HEK293 (cell line): ENCODE measurements at regions not wholly inside any gene's neighbourhood (a gene's known extent, or its start where the extent isn't known, plus 50 kb on each side); places are given as distances from the start of the nearest gene placed in this dataset.

Source experiments
- CTCF ChIA-PET: fragments of 350-600 bp; formaldehyde crosslinking; extraction: SDS; loops from one replicate; lab custom pipeline; 2021; ENCODE audit warnings: antibody characterized with exemption; lab: Yijun Ruan, JAX
- POLR2A ChIA-PET: fragments of 300-600 bp; formaldehyde crosslinking; extraction: SDS; loops from one replicate; lab custom pipeline; 2020; ENCODE audit warnings: antibody characterized with exemption, inconsistent platforms; lab: Yijun Ruan, JAX
- H3K27ac ChIP-seq: fragments of 200-500 bp; sonication (Bioruptor generic); 2 replicates; pipeline ENCODE4 v1.5.1; 2014; ENCODE audit warnings: low read depth, low read length, control low read depth, inconsistent platforms; ENCODE audit errors: extremely low read depth
- H3K36me3 ChIP-seq, 2 experiments: fragments of 200-500 bp in 1 of 2; sonication (Bioruptor generic) in 1 of 2; 1 replicate in 1 of 2; 2 replicates in 1 of 2; pipeline ENCODE4 v1.5.1; 2014 to 2017; ENCODE audit warnings: inconsistent platforms in 2 of 2, low read length in 2 of 2; ENCODE audit not compliant: control insufficient read depth in 2 of 2, insufficient read depth in 1 of 2
- H3K4me1 ChIP-seq: fragments of 200-500 bp; sonication (Bioruptor generic); 2 replicates; pipeline ENCODE4 v1.5.1; 2014; ENCODE audit warnings: mild to moderate bottlenecking, low read length, inconsistent platforms; ENCODE audit not compliant: control insufficient read depth, insufficient read depth
- H3K4me3 ChIP-seq: 2 replicates; pipeline ENCODE4 v1.5.1; 2011; ENCODE audit warnings: low read depth, mild to moderate bottlenecking, control low read depth, low read length, moderate library complexity
- H3K9me3 ChIP-seq: fragments of 200-500 bp; sonication (Bioruptor generic); 2 replicates; pipeline ENCODE4 v1.5.1; 2014; ENCODE audit warnings: low read depth, low read length, inconsistent platforms; ENCODE audit not compliant: control insufficient read depth, insufficient read depth
- BCL11B ChIP-seq: fragments of 450-650 bp; formaldehyde crosslinking; IDR thresholded peaks from 2 replicates; pipeline ENCODE4 v1.5.1; 2016; ENCODE audit warnings: low read depth, missing biosample characterization, missing genetic modification characterization
- EGR2 ChIP-seq: fragments of 450-650 bp; formaldehyde crosslinking; IDR thresholded peaks from 2 replicates; pipeline ENCODE4 v1.5.1; 2016; ENCODE audit warnings: low read depth, missing biosample characterization, missing genetic modification characterization
- GLIS2 ChIP-seq: fragments of 450-650 bp; formaldehyde crosslinking; IDR thresholded peaks from 2 replicates; pipeline ENCODE4 v1.5.1; 2016; ENCODE audit warnings: missing biosample characterization, missing genetic modification characterization
- KLF16 ChIP-seq: fragments of 450-650 bp; formaldehyde crosslinking; IDR thresholded peaks from 2 replicates; pipeline ENCODE4 v1.5.1; 2017; ENCODE audit warnings: missing biosample characterization, missing genetic modification characterization
- SCRT1 ChIP-seq: fragments of 450-650 bp; formaldehyde crosslinking; IDR thresholded peaks from 2 replicates; pipeline ENCODE4 v1.5.1; 2016; ENCODE audit warnings: missing biosample characterization, missing genetic modification characterization, borderline replicate concordance
- ZBTB20 ChIP-seq: fragments of 450-650 bp; formaldehyde crosslinking; IDR thresholded peaks from 2 replicates; pipeline ENCODE4 v1.5.1; 2016; ENCODE audit warnings: missing biosample characterization, missing genetic modification characterization
- ZBTB48 ChIP-seq: fragments of 450-650 bp; formaldehyde crosslinking; IDR thresholded peaks from 2 replicates; pipeline ENCODE4 v1.5.1; 2016; ENCODE audit warnings: missing biosample characterization, missing genetic modification characterization
- ZFP69B ChIP-seq: fragments of 450-650 bp; formaldehyde crosslinking; IDR thresholded peaks from 2 replicates; pipeline ENCODE4 v1.5.1; 2016; ENCODE audit warnings: missing biosample characterization, missing genetic modification characterization
- ZNF112 ChIP-seq: fragments of 450-650 bp; formaldehyde crosslinking; IDR thresholded peaks from 2 replicates; pipeline ENCODE4 v1.5.0; 2017; ENCODE audit warnings: missing biosample characterization, missing genetic modification characterization
- ZNF16 ChIP-seq: fragments of 450-650 bp; formaldehyde crosslinking; IDR thresholded peaks from 2 replicates; pipeline ENCODE4 v1.5.1; 2016; ENCODE audit warnings: low read depth, missing biosample characterization, missing genetic modification characterization
- ZNF335 ChIP-seq: fragments of 450-650 bp; formaldehyde crosslinking; conservative IDR thresholded peaks from 2 replicates; pipeline ENCODE4 v1.5.1; 2016; ENCODE audit warnings: missing biosample characterization, missing genetic modification characterization
- ZNF416 ChIP-seq: fragments of 450-650 bp; formaldehyde crosslinking; IDR thresholded peaks from 2 replicates; pipeline ENCODE4 v1.5.1; 2016; ENCODE audit warnings: missing biosample characterization, missing genetic modification characterization
- ZNF701 ChIP-seq: fragments of 450-650 bp; formaldehyde crosslinking; IDR thresholded peaks from 2 replicates; pipeline ENCODE4 v1.5.1; 2016; ENCODE audit warnings: missing biosample characterization, missing genetic modification characterization
- ZNF776 ChIP-seq: fragments of 450-650 bp; formaldehyde crosslinking; IDR thresholded peaks from 2 replicates; pipeline ENCODE4 v1.5.0; 2017; ENCODE audit warnings: missing biosample characterization, missing genetic modification characterization, borderline replicate concordance
- ZNF830 ChIP-seq: fragments of 450-650 bp; IDR thresholded peaks from 2 replicates; pipeline ENCODE4 v1.5.0; 2018; ENCODE audit warnings: missing biosample characterization, missing genetic modification characterization, low read depth, mild to moderate bottlenecking, moderate library complexity
- ZSCAN16 ChIP-seq: fragments of 450-650 bp; formaldehyde crosslinking; IDR thresholded peaks from 2 replicates; pipeline ENCODE4 v1.5.1; 2016; ENCODE audit warnings: missing biosample characterization, missing genetic modification characterization
- TF ChIP-seq, protein P1 (sequence below): fragments of 450-650 bp; formaldehyde crosslinking; IDR thresholded peaks from 2 replicates; pipeline ENCODE4 v1.5.1; 2017; ENCODE audit warnings: missing biosample characterization, missing genetic modification characterization
- TF ChIP-seq, protein P2 (sequence below): fragments of 450-650 bp; formaldehyde crosslinking; IDR thresholded peaks from 2 replicates; pipeline ENCODE4 v1.5.1; 2016; ENCODE audit warnings: missing biosample characterization, missing genetic modification characterization
- TF ChIP-seq, protein P3 (sequence below): fragments of 450-650 bp; formaldehyde crosslinking; IDR thresholded peaks from 2 replicates; pipeline ENCODE4 v1.5.1; 2016; ENCODE audit warnings: missing biosample characterization, missing genetic modification characterization

DNA sequence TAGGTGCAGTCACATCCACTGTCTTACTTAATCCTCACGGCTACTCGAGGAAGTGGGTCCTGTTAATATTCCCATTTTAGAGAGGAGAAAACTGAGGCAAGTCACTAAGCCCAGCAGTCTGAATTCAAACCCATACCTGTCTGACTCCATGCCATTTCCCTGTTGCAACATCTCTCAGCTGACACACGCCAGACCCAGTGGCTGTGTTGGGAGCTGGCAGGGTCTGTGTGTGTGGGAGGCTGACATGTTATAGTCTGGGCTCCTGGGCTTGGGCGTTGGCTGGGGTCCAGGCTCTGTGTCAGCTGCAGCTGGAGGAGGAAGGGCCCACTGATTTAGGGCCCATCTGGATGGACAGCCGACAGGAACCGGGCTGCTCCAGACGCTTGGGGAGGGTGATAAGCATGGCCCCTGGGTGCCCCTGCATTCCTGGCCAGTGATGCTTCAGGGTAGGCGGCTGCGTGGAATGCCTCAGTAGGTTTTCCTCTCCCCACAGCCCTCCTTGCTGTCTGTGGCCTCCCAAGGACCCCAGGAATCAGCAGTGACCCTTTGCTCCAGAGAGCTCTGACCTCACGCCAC, 562.5 kb downstream of the MN1 start (continued):
- TF ChIP-seq, protein P1, sequence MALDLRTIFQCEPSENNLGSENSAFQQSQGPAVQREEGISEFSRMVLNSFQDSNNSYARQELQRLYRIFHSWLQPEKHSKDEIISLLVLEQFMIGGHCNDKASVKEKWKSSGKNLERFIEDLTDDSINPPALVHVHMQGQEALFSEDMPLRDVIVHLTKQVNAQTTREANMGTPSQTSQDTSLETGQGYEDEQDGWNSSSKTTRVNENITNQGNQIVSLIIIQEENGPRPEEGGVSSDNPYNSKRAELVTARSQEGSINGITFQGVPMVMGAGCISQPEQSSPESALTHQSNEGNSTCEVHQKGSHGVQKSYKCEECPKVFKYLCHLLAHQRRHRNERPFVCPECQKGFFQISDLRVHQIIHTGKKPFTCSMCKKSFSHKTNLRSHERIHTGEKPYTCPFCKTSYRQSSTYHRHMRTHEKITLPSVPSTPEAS = no peak
- no peak for TF ChIP-seq ZNF112 (tag by site-specific recombination)
- TF ChIP-seq ZNF776 (tag by site-specific recombination) = no peak
- peak; percentile 90 for TF ChIP-seq EGR2
- TF ChIP-seq, protein P2, sequence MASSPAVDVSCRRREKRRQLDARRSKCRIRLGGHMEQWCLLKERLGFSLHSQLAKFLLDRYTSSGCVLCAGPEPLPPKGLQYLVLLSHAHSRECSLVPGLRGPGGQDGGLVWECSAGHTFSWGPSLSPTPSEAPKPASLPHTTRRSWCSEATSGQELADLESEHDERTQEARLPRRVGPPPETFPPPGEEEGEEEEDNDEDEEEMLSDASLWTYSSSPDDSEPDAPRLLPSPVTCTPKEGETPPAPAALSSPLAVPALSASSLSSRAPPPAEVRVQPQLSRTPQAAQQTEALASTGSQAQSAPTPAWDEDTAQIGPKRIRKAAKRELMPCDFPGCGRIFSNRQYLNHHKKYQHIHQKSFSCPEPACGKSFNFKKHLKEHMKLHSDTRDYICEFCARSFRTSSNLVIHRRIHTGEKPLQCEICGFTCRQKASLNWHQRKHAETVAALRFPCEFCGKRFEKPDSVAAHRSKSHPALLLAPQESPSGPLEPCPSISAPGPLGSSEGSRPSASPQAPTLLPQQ (tag by site-specific recombination) = peak; percentile 98
- TF ChIP-seq KLF16 (tag by site-specific recombination) = peak; percentile 62; the same call in 1 of the 2 replicates
- TF ChIP-seq ZNF416 = no peak
- peak; percentile 60; the same call in 1 of the 2 replicates for TF ChIP-seq GLIS2 (tag by site-specific recombination)
- no peak for TF ChIP-seq ZSCAN16 (tag by site-specific recombination)
- TF ChIP-seq, protein P3, sequence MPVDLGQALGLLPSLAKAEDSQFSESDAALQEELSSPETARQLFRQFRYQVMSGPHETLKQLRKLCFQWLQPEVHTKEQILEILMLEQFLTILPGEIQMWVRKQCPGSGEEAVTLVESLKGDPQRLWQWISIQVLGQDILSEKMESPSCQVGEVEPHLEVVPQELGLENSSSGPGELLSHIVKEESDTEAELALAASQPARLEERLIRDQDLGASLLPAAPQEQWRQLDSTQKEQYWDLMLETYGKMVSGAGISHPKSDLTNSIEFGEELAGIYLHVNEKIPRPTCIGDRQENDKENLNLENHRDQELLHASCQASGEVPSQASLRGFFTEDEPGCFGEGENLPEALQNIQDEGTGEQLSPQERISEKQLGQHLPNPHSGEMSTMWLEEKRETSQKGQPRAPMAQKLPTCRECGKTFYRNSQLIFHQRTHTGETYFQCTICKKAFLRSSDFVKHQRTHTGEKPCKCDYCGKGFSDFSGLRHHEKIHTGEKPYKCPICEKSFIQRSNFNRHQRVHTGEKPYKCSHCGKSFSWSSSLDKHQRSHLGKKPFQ (tag by site-specific recombination) = no peak
- no peak for TF ChIP-seq ZNF830 (tag by site-specific recombination)
- peak; percentile 94 for TF ChIP-seq ZFP69B (tag by site-specific recombination)
- TF ChIP-seq SCRT1 (tag by site-specific recombination) = no peak

DNA sequence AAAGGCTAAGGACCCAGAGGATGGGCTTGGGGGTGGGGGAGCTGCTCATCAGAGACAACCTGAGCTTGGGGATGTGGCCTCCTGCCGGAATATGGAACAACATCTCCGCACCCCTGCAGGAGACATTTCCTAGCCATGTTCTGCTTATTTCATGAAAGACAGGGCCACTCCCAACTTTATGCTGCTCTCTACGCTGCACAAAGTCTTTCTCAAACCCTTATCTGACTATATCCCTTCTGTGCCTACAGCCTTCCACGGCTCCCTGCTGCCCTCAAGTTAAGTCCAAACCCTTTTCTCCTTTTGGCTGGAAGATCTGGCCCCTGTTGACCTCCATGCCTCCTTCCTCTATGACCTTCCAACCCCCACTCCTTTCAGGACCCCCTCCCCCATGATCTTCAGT, 562.0 kb downstream of the MN1 start:
- H3K27ac ChIP-seq = peak overlapping the region; percentile 59
- CTCF ChIA-PET = interaction anchor here (1.1 to 1.2 kb wide), 2 partner anchors 9 to 105 kb away, joined by 3 to 5 read pairs; no protein-coding TSS in a partner anchor
- peaks cover 10% of the 10 kb centered on the region for H3K4me1 ChIP-seq
- H3K9me3 ChIP-seq = no peaks in the 10 kb centered on the region
- POLR2A ChIA-PET = interaction anchor here (0.7 to 1.6 kb wide), 8 partner anchors 15 to 561 kb away, joined by 3 to 5 read pairs (median 4); no protein-coding TSS in a partner anchor
- H3K4me3 ChIP-seq = no peak overlapping the region
- 0 out of 2 replicates have a peak, but pooled peaks have one; percentile 15 for TF ChIP-seq ZBTB48 (tag by site-specific recombination)
- no peak for TF ChIP-seq ZNF701 (tag by site-specific recombination)
- 0 out of 2 replicates have a peak, but pooled peaks have one; percentile 7 for TF ChIP-seq ZNF335 (tag by site-specific recombination)
- peak; percentile 51; the same call in 1 of the 2 replicates for TF ChIP-seq ZNF16 (tag by site-specific recombination)
- no peak for TF ChIP-seq BCL11B (tag by site-specific recombination)
- TF ChIP-seq ZBTB20 = peak; percentile 28; the same call in 1 of the 2 replicates
- no peaks in the 10 kb centered on the region for H3K36me3 ChIP-seq
